Fibroblast of skin of abdomen (primary cell): ENCODE measurements at regions not wholly inside any gene's neighbourhood (a gene's known extent, or its start where the extent isn't known, plus 50 kb on each side); places are given as distances from the start of the nearest gene placed in this dataset.
"Not testable (repeated sequence)": the region's sequence is repeated elsewhere in the genome, so short reads cannot be mapped to it uniquely, and the experiment has no call there.

Experiments
- DNase-seq: peaks from one replicate; pipeline ENCODE4 v3.0.0-alpha.2; 2013

DNA sequence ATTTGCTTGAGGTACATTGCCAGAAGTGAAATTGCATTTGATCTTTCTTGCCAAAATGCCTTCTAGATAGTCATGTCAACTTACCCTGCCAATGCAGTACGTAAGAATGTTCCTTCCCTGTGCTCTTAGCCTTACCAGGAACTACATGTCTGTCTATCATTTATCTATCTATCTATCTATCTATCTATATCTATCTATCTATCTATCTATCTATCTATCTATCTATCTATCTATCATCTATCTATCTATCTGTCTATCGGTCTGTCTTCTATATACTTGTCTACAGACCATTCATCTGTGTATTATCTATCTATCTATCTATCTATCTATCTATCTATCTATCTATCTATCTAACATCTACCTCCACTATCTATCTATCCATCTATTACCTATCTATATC, 456.9 kb upstream of the MKI67 start:
- DNase-seq, result not testable (repeated sequence)

DNA sequence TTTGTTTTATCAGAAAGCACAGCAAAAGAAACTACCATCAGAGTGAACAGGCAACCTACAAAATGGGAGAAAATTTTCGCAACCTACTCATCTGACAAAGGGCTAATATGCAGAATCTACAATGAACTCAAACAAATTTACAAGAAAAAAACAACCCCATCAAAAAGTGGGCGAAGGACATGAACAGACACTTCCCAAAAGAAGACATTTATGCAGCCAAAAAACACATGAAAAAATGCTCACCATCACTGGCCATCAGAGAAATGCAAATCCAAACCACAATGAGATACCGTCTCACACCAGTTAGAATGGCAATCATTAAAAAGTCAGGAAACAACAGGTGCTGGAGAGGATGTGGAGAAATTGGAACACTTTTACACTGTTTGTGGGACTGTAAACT, 460.4 kb upstream of the MKI67 start:
- not testable (repeated sequence) for DNase-seq

DNA sequence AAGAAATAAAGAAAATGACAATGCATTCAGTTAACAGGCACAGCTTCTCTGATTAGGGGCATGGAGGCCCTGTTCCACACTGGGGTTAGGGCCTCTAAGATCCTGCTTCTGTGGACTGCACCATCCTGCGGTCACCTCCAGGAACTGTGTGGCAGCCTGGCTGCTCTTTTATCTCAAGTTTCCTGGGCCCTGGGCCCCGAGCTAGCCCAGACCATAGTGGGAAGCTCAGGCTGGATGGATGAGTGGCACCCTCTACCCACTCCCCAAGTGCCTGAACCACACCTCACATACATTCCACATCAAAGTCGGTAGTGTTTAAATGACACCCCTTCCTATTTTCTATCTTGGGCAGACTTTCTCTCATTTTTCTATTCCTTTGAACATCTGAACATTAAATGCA, 461.5 kb upstream of the MKI67 start:
- no peak for DNase-seq

DNA sequence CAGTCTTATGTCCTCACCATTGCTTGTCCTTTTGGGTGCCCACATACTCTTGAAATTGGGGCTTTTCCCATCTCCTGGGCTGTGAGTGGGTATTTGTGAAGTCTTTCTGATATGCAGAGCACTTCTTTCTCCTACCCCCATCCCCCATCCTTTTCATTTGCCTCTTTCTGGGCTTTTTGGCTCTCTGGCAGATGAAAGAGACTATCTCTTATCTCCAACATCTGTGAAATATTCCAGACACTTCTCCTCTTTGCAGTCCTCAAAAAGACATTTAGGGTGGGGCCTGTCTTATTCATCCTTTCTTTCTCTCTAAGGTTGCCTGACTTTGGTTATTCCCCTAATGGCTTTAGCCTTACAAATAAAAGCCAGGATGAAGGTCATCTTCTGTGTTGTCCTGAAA, 462.2 kb upstream of the MKI67 start:
- no peak for DNase-seq

DNA sequence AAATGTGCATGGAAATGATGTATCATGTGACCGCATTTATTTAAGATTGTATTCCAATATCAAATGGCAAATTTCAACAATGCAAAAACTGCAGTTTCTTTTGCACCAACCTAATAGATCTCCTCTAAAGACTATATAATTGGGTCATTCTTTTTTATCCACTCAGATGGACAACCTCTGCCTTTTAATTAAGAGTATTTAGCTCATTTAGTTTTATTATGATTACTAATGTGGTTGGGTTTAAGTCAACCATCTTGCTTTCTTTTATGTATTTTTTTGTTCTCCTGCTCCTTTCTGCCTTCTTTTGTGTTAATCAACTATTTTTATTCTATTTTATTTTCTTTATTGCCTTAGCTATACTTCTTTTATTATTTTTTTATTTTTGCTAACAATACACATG, 468.5 kb upstream of the MKI67 start:
- no peak for DNase-seq

DNA sequence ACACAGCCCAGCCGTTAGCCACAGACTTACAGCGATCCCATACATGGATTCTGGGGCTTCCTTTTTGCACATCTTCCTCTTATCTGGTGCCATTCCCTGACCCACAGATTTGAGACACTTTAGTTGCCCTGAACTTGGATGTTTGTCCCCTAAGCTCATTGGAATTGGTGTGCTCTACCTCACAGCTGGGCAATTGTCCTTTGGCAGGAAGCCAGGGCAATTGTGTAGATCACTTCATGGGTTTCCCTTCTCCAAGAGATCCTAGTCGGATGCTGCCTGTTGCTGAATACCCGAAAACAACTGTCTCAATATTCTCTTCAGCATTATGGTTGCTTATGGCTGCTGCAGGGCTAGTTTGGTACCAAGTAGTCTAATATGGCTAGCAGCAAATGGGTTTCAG, 470.7 kb upstream of the MKI67 start:
- DNase-seq, result no peak

DNA sequence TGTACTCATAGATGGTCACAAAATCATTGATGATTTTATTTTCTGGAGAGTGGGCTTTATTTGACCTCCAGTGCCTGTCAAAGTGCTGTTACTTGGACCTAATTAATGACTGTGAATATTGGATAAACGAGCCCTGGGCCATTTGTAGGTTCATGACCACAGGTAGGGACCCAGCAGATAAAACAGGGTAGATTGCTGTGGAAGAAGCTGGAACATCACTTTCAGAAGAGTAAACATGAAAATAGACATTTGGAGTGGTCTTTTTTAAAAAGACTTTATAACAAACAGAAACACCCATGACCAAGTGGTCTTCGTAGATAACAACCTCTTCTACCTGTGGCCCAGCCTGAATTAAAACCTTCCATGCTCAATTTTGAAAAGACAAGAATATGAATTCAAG, 472.8 kb upstream of the MKI67 start:
- no peak for DNase-seq

DNA sequence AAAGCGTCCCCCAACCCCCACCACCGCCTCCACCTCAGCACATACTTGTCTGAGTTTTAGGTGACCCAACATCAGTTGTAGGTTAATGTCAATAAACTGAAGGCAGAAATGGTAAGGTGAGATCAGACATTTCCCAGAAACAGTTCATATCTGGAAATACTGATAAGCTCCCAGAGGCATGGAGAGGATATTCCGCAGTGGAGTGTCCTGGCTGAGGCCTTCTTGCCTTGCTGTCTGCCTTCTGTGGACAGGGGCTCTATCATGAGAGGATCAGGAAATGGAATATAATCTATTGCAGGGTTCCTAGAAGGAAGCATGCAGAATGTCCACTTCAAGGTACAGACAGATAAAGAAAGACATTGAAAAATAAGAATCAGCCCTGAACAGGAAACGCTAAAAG, 473.3 kb upstream of the MKI67 start:
- no peak for DNase-seq

DNA sequence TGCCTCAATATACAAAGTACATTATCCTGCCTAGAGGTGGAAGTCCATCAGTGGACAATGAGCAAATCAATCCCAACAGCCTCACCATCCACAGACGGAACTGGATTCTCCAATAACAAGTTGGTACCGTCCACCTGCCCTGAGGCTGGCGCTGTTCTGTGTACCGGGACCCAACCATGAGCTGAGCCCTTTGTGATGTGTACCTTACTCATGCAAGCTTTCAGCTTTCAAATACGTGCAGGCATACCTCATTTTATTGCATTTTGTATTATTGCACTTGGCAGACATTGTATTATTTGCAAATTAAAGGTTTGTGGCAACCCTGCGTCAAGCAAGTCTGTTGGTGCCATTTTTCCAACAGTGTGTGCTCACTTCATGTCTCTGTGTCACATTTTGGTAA, 476.0 kb upstream of the MKI67 start:
- DNase-seq, result no peak

DNA sequence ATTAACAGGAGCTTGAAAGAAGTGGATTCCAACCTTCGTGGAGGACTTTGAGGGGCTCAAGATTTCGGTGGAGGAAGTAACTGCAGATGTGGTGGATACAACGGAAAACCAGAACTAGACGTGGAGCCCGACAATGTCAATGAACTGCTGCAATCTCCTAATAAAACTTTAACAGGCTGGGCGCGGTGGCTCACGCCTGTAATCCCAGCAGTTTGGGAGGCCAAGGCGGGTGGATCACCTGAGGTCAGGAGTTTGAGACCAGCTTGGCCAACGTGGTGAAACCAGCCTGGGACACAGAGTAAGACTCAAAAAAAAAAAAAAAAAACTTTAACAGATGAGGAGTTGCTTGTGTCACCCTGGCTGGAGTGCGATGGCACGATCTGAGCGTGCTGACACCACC, 477.8 kb upstream of the MKI67 start:
- no peak for DNase-seq

DNA sequence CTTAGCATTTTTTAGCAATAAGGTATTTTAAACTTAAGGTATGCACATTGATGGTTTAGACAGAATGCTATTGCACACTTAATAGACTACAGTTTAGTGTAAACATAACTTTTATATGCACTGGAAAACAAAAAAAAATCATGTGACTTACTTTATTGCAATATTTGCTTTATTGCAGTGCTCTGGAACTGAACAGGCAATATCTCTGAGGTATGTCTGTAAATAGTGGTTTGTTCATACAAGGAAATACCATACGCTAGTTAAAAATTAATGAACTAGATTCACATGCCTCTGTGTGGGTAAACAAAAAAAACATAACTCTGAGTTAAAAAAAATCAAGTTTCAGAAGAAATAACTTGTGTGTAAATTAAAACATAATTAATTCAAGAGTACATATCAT, 479.0 kb upstream of the MKI67 start:
- DNase-seq, result no peak

DNA sequence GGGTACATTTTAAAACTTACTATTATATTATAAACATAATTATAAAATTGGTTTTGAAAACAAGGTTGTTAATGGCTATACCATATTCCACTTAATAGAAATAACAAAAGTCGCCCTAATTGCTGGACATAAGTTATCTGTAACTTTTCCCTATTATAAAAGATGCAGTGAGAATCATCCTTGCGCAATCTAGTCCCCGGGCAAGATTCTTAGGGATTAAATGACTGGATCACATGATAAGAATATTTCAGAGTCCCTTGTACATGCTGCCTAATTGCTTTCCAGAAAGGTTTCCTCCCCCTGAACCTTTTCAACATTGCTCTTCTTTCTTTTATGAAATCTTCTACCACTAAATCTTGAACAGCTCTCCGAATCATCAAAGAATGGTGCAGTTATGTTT, 479.8 kb upstream of the MKI67 start:
- DNase-seq, result no peak

DNA sequence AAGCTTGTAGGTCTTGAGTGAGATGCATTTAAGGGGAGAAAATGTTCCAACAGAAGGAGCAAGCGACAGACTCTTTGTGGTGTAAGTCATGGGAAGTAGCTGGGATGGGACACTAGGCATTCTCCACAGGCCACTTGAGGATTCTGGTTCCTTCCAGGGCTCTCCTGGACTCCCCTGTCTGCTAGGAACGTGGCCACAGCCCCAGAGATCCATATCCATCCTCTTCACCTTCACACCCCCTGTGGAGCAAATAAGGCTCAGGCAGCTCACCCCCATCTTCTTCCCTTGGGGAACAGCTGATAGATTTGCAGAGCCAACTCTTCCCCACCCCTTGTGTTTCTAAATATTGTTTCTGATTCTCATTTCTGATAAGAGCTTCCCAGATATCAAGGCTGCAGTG, 482.6 kb upstream of the MKI67 start:
- no peak for DNase-seq

DNA sequence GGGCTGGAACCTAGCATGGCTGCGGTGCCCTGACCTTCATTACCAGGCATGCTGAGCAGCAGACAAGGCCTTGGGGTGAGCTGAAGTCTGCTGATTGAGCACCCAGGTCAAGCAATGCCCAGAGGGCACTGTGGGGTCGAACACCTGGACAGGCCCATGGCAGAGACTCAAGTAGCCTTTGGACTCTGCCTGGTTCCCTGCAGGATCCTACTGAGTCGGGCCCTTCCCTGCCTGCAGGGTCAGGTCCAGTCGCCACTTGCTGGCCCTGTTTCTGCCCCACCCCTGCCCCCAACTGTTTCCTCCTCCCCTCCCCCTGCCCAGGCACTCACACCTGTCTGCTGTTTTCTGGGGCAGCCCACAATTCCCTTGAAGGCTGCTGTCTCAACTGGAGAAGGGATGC, 483.2 kb upstream of the MKI67 start:
- DNase-seq, result no peak

DNA sequence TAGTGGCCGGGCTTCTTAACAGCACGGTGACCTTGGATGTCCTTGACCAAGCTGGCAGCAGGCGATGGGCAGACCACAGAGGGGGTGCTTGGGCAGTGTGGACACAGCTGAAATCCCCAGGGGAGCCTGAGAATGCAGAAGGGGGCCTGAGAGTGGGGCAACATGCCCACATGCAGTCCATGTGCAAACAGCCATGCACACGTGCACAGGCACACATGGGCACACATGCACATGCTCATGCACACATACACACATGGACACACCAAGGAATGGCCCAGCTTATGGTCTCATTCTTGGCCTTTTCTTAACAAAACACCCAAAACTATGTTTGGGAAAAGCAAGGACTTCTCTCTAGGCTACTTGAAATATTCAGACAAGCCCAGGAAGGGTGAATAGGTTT, 483.9 kb upstream of the MKI67 start:
- DNase-seq, result no peak

DNA sequence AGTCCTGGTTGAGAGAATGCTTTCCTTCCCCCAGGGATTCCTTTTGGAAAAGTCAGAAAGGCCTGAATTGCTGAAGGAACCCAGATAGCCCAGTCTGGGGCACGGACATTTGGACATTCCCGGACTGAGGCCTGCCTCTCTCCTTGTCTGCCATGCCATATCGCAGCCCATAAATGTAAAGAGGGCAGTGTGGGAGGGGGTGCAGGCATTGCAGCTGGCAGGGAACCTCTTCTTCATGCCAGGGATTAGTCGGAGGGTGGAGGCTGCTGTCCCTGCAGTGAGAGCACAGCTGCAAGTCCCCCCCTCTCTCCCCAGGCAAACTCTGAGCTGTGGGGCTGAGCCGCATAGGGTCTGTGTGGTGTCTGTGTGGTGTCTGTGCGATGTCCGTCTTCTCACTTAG, 486.0 kb upstream of the MKI67 start:
- DNase-seq, result no peak

DNA sequence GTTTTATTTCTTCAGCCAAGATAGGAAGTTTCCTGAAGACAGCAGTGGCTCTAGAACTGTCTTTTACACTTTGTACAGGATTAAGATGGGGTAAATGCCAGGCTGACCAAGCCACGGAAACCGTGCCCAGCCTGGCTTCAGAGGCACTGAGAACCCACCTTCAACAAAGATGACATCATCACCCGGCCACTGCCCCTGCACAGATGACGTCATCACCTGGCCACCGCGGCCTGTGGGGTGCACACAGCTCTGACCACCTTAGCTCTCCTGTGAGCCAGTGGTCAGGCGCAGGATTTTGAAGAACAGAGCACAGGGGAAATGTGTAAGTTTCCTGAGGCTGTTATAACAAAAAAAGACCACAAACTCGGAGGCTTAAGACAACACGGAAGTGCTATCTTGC, 486.4 kb upstream of the MKI67 start:
- no peak for DNase-seq

DNA sequence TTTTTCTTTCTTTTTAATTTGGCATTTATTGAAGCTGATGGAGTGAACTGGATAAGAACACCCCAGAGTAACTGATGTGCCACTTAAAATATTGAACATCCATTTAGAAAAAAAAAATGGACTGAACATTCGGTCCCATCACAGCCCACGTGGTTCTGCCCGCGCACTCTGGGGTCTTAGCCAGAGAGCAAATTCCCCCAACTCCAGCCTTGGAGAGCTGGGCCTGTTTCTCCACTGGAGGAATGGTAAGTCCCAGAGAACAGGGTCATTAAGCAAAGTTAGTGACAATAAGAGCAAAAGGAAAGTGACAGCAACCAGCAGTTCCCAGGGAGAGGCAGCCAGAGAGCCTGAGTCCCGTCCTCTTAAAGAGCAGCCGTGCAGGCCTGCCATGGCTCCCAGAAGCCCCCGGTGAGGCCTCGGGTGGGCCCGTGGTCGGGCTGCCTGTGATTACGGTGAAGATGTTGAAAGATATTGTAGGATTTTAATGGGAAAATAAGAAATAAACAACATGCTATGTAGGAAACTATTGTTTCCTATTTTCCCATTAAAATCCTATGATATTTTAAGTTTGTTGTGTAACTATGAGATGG, 487.9 kb upstream of the MKI67 start:
- no peak for DNase-seq

DNA sequence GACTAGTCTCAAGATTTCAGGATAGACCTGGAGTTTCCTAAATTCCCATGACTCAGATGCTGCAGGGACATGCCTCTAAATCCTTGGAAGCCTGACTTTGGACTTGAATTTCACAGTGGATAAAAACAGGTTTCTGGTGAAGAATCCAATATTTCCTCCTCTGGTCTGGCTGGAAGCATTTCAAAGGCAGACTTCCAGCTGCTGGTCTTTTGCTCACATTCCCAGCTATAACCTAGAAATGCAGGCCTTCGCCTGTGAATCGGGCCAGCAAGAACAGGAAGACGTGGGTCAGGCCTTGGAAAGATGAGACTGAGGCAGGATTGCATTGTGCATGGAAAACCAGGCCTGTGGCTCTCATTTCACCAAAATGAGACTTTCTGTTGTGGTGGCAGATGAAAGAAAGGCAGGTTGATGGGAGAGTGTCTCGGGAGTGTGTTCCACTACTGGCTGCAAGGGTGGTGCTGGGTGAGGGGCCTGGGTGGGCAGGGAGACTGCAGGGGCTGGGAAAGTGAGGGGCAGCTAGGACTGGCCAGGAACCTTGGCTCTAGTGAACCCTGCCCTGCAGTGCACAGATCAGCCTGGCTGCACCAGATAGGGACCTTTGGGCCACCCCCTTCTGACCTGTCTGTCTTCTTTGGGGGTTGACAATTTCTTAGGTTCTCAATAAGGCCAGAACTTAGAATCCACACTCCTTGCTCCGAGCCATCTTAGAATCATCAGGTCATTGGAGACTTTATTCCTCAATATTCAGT, 488.8 kb upstream of the MKI67 start:
- no peak for DNase-seq

DNA sequence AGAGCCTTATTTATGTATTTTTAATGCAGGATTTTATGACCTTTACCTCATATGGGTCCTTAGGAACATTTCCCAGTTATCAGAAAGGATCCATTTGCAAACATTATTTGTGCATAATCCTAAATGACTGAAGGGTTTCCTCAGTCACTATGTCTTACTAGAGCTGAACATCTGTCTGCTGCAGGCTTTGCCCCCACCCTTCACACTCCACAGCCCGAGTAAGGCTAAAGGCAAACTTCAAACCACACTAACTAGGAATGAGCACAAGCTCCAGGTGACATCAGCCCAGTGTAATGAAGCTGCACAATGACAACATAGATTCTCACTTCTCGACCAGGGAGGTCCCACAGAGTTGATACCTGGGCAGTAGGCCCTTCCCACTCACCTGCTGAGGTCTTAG, 491.3 kb upstream of the MKI67 start:
- no peak for DNase-seq

DNA sequence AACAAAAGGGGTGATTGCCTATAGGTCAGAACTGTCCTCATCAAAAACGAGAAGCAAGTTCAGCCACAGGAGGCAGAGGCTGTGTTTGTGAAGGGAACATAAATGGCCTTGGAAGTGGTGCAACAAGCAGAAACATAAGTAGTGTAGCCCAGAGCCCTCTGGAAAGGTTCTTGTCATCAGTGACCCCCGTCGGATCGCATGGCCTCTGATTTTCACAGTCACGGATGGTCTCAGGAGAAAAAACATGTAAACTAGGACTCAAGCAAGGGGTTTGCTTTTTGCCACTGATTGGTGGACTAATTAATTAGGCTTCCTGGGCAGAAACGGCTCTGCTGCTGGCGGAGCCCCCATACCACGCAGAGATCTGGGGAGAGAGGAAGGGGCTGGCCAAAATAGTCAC, 496.5 kb upstream of the MKI67 start:
- no peak for DNase-seq

DNA sequence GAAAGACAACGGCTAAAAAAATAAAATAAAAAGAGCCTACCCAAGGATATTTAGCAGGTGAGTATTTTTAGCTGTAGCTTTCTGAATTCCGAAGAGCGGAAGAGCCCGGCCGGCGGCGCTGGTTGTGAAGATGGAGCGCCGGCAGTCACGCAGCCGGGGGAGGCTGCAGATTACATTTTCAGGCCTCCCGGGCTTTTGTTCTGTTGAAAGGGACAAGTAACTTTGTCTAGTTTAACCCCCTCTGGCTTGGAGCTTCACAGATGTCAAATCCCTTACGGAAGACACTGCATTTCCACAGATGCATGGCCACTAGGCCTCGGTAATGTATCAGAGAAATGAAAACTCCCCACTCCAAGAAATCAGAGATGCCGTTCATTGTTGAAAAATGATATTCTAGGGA, 497.6 kb upstream of the MKI67 start:
- no peak for DNase-seq

DNA sequence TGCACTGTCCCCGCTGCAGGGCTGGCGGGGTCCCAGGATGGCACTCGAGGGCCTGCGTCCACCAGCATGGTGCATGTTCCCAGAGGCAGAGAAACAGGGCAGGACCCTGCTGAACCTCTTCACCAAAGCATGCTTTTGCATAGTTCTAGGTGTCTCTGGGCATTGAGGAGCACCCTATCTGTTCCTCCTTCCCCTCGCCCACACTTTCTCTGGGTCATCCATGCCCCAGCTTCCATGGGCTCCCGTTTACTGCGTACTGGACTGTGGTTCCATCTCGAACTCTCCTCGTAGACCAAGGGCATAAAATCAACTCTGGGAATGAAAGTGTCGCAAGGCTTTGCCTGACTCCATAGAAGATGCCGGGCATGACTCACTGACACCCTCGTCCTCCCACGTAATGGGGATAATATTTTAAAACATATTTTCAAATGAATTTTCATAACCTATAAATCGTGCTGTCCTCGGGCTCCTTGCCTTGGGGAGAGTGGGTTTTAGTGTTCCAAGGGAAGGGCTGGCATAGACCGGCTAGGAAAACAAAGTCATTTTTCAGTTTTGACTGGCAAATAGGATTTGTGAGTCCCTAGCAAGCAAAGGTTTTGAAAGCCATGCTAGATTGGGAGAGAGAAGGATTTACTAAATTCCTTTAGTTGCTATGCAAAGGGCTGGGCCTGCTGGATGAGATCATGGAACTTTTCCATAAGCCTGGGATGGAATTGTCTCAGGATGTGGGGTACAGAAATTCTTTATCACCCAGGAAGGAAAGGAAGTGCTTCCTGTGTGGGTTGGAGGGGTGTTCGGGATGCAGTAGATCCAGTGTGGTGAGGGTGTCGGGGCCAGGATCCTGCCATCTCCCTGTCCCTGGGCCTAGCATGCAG, 498.7 kb upstream of the MKI67 start:
- peak; percentile 47 for DNase-seq

DNA sequence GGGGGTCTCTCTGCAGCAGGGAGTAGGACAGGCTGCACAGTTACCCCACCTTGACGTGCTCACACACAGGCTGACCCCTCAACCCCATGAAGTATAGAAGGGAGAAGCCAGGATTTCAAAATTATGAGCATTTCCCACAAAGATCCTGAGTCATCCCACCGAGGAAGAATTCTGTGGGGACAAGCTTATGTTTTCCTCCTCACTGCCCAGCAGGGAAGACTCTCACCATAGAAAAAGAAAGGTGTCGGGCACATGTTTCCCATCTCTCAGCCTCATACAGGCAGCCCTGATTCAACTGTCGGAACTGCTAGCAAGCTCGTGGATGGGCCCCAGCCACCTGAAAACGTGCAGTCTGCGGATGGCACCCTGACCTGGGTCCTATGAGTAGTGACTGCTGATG, 499.7 kb upstream of the MKI67 start:
- DNase-seq, result peak; percentile 52
